Nephron (organoid): ENCODE measurements at regions not wholly inside any gene's neighbourhood (a gene's known extent, or its start where the extent isn't known, plus 50 kb on each side); places are given as distances from the start of the nearest gene placed in this dataset.
A peak's percentile ranks its signal among the peaks of the same experiment; 100 is the strongest.

Experiments
- H3K27ac Mint-ChIP-seq, 3 experiments: 2 replicates each; pipeline ENCODE4 v1.8.0; 2020; ENCODE audit warnings: mixed read lengths in 3 of 3, mild to moderate bottlenecking in 2 of 3, moderate library complexity in 1 of 3
- H3K27me3 Mint-ChIP-seq: 2 replicates; pipeline ENCODE4 v1.8.0; 2021; ENCODE audit warnings: low read depth, mild to moderate bottlenecking, moderate library complexity, mixed read lengths
- H3K36me3 Mint-ChIP-seq: 2 replicates; pipeline ENCODE4 v1.8.0; 2020; ENCODE audit warnings: low read depth, mixed read lengths
- H3K4me1 Mint-ChIP-seq: 2 replicates; pipeline ENCODE4 v1.8.0; 2020; ENCODE audit warnings: mixed read lengths
- H3K4me3 Mint-ChIP-seq, 3 experiments: 2 replicates each; pipeline ENCODE4 v1.8.0; 2020; ENCODE audit warnings: mild to moderate bottlenecking in 3 of 3, mixed read lengths in 3 of 3, moderate library complexity in 2 of 3
- H3K9me3 Mint-ChIP-seq: 2 replicates; pipeline ENCODE4 v1.8.0; 2020; ENCODE audit warnings: mixed read lengths
- CTCF ChIP-seq, 3 experiments: fragments of 200-600 bp; sonication (generic); IDR thresholded peaks; one replicate each; pipeline ENCODE4 v1.5.0; 2021; ENCODE audit warnings: antibody characterized with exemption in 3 of 3; ENCODE audit not compliant: unreplicated experiment in 3 of 3

GRCh38 chr13:50463719-50464118, 379.8 kb downstream of the DLEU7 start:
- no peaks in the 10 kb centered on the region for H3K27me3 Mint-ChIP-seq
- peaks cover 67% of the 10 kb centered on the region for H3K4me1 Mint-ChIP-seq
- H3K9me3 Mint-ChIP-seq, result no peaks in the 10 kb centered on the region
- TF ChIP-seq CTCF (IDR thresholded peaks at IDR 0.05; ENCODE audit: unreplicated experiment in 3 of 3), result no peak
- H3K36me3 Mint-ChIP-seq, result no peaks in the 10 kb centered on the region
- H3K4me3 Mint-ChIP-seq, result no peak overlapping the region
- H3K27ac Mint-ChIP-seq, result peak overlapping the region; percentile 68 to 92 (median 82)

- TF ChIP-seq CTCF (IDR thresholded peaks at IDR 0.05; ENCODE audit: unreplicated experiment in 3 of 3), result no peak
- peaks cover 72% of the 10 kb centered on the region for H3K4me1 Mint-ChIP-seq
- H3K4me3 Mint-ChIP-seq, result no peak overlapping the region
- H3K27me3 Mint-ChIP-seq, result no peaks in the 10 kb centered on the region
- H3K9me3 Mint-ChIP-seq, result no peaks in the 10 kb centered on the region
- peak overlapping the region; percentile 71 to 92 (median 82) for H3K27ac Mint-ChIP-seq
- H3K36me3 Mint-ChIP-seq, result no peaks in the 10 kb centered on the region
Observed at GRCh38 chr13:50464349-50465251, 378.9 kb downstream of the DLEU7 start.

GRCh38 chr13:50466456-50466855, 377.0 kb downstream of the DLEU7 start:
- Mint-ChIP-seq H3K4me1 (peaks cover 61% of the 10 kb centered on the region), H3K27me3 (no peaks in the 10 kb centered on the region), H3K9me3 (no peaks in the 10 kb centered on the region), H3K27ac (peak overlapping the region; percentile 67 to 90 (median 68)), H3K36me3 (no peaks in the 10 kb centered on the region), H3K4me3 (no peak overlapping the region)
- TF ChIP-seq CTCF (IDR thresholded peaks at IDR 0.05; ENCODE audit: unreplicated experiment in 3 of 3), result no peak

GRCh38 chr13:50467156-50468110, 376.1 kb downstream of the DLEU7 start:
- no peaks in the 10 kb centered on the region for H3K27me3 Mint-ChIP-seq

More at GRCh38 chr13:50467156-50468110, 376.1 kb downstream of the DLEU7 start:
- H3K4me1 Mint-ChIP-seq, result peaks cover 56% of the 10 kb centered on the region
- H3K27ac Mint-ChIP-seq, result peak overlapping the region; percentile 67 to 90 (median 68)
- no peaks in the 10 kb centered on the region for H3K9me3 Mint-ChIP-seq
- TF ChIP-seq CTCF (IDR thresholded peaks at IDR 0.05; ENCODE audit: unreplicated experiment in 3 of 3), result no peak
- H3K36me3 Mint-ChIP-seq, result no peaks in the 10 kb centered on the region
- peak overlapping the region in 1 of 3 experiments; percentile 14 for H3K4me3 Mint-ChIP-seq
